Loucy (cell line): ENCODE measurements at regions not wholly inside any gene's neighbourhood (a gene's known extent, or its start where the extent isn't known, plus 50 kb on each side); places are given as distances from the start of the nearest gene placed in this dataset.

Source experiments
- H2AFZ ChIP-seq: fragments of 200-600 bp; sonication (generic); 2 replicates; pipeline ENCODE4 v1.6.0; 2016; ENCODE audit warnings: antibody characterized with exemption, mild to moderate bottlenecking, low read length, moderate library complexity
- H3F3A ChIP-seq: fragments of 200-600 bp; 2 replicates; pipeline ENCODE4 v1.6.0; 2016; ENCODE audit warnings: antibody characterized with exemption, low read depth, mild to moderate bottlenecking
- H3K27me3 ChIP-seq: fragments of 200-600 bp; sonication (generic); 2 replicates; pipeline ENCODE4 v1.6.1; 2014; ENCODE audit warnings: low read length, mild to moderate bottlenecking; ENCODE audit not compliant: insufficient read depth, poor library complexity, severe bottlenecking
- H3K36me3 ChIP-seq: fragments of 200-600 bp; sonication (generic); 2 replicates; pipeline ENCODE4 v1.6.1; 2016; ENCODE audit warnings: low read length; ENCODE audit not compliant: insufficient read depth
- H3K4me1 ChIP-seq: fragments of 200-600 bp; sonication (generic); 2 replicates; pipeline ENCODE4 v1.5.1; 2014; ENCODE audit warnings: low read length, mild to moderate bottlenecking; ENCODE audit not compliant: insufficient read depth, poor library complexity, severe bottlenecking
- H3K4me2 ChIP-seq: fragments of 200-600 bp; sonication (generic); 2 replicates; pipeline ENCODE4 v1.6.0; 2014; ENCODE audit warnings: antibody characterized with exemption, low read length, low read depth, mild to moderate bottlenecking; ENCODE audit not compliant: poor library complexity, severe bottlenecking
- H3K4me3 ChIP-seq: fragments of 200-600 bp; sonication (generic); 2 replicates; pipeline ENCODE4 v1.5.1; 2014; ENCODE audit warnings: low read length, mild to moderate bottlenecking, mixed read lengths; ENCODE audit not compliant: poor library complexity, severe bottlenecking
- H3K79me2 ChIP-seq: fragments of 200-600 bp; sonication (generic); 2 replicates; pipeline ENCODE4 v1.6.1; 2014; ENCODE audit warnings: low read length; ENCODE audit not compliant: insufficient read depth
- H3K9ac ChIP-seq: fragments of 200-600 bp; sonication (generic); 2 replicates; pipeline ENCODE4 v1.6.0; 2014; ENCODE audit warnings: mild to moderate bottlenecking, low read depth, low read length, moderate library complexity; ENCODE audit not compliant: poor library complexity, severe bottlenecking
- H3K9me2 ChIP-seq: fragments of 200-600 bp; sonication (generic); replicated peaks from 2 replicates; pipeline ENCODE4 v1.6.1; 2016; ENCODE audit warnings: low read depth, low read length, mixed read lengths
- H3K9me3 ChIP-seq: fragments of 200-600 bp; sonication (generic); 2 replicates; pipeline ENCODE4 v1.6.1; 2014; ENCODE audit warnings: mild to moderate bottlenecking, antibody characterized with exemption, low read length, low read depth; ENCODE audit not compliant: insufficient read depth
- H4K20me1 ChIP-seq: fragments of 200-600 bp; sonication (generic); 2 replicates; pipeline ENCODE4 v1.6.0; 2014; ENCODE audit warnings: antibody characterized with exemption, low read length, mild to moderate bottlenecking; ENCODE audit not compliant: insufficient read depth, poor library complexity, severe bottlenecking
- CTCF ChIP-seq: fragments of 200-600 bp; sonication (generic); conservative IDR thresholded peaks from 2 replicates; pipeline ENCODE4 v1.5.1; 2014; ENCODE audit warnings: mild to moderate bottlenecking, antibody characterized with exemption, low read length
- EZH2phosphoT487 ChIP-seq: fragments of 200-600 bp; IDR thresholded peaks from 2 replicates; pipeline ENCODE4 v1.6.1; 2018; ENCODE audit warnings: antibody characterized with exemption, mild to moderate bottlenecking, moderate library complexity, borderline replicate concordance

GRCh38 chr22:22087854-22088657 is 105.5 kb upstream of the TOP3B start:
- Histone ChIP-seq H3K4me1 (no peaks in the 10 kb centered on the region), H3K4me3 (no peak overlapping the region), H3K79me2 (no peaks in the 10 kb centered on the region), H3K9ac (no peak overlapping the region), H3K9me3 (no peaks in the 10 kb centered on the region), H3K27me3 (no peaks in the 10 kb centered on the region), H4K20me1 (no peaks in the 10 kb centered on the region), H3K4me2 (no peak overlapping the region), H2AFZ (no peak overlapping the region), H3F3A (no peaks in the 10 kb centered on the region), H3K36me3 (no peaks in the 10 kb centered on the region), H3K9me2 (no peaks in the 10 kb centered on the region)
- no peak for TF ChIP-seq CTCF
- TF ChIP-seq EZH2phosphoT487, result no peak

GRCh38 chr22:22086501-22087158 is 104.0 kb upstream of the TOP3B start:
- Histone ChIP-seq H2AFZ (no peak overlapping the region), H3K4me2 (no peak overlapping the region), H3K79me2 (no peaks in the 10 kb centered on the region), H3F3A (no peaks in the 10 kb centered on the region), H3K9me2 (no peaks in the 10 kb centered on the region), H4K20me1 (no peaks in the 10 kb centered on the region), H3K9me3 (no peaks in the 10 kb centered on the region), H3K36me3 (no peaks in the 10 kb centered on the region), H3K9ac (no peak overlapping the region), H3K4me3 (no peak overlapping the region), H3K27me3 (no peaks in the 10 kb centered on the region), H3K4me1 (no peaks in the 10 kb centered on the region)
- TF ChIP-seq CTCF, result no peak

GRCh38 chr22:22085702-22086500 is 103.3 kb upstream of the TOP3B start:
- H3K36me3 ChIP-seq, result no peaks in the 10 kb centered on the region
- H3K9me3 ChIP-seq, result no peaks in the 10 kb centered on the region
- H3F3A ChIP-seq, result no peaks in the 10 kb centered on the region
- no peaks in the 10 kb centered on the region for H3K9me2 ChIP-seq
- no peaks in the 10 kb centered on the region for H4K20me1 ChIP-seq
- H3K4me1 ChIP-seq, result no peaks in the 10 kb centered on the region
- no peak overlapping the region for H3K9ac ChIP-seq
- no peak overlapping the region for H2AFZ ChIP-seq
- H3K4me2 ChIP-seq, result no peak overlapping the region
- TF ChIP-seq CTCF (no peak), EZH2phosphoT487 (no peak)
- H3K4me3 ChIP-seq, result no peak overlapping the region
- H3K79me2 ChIP-seq, result no peaks in the 10 kb centered on the region
- no peaks in the 10 kb centered on the region for H3K27me3 ChIP-seq
